Bone marrow (tissue), 2 donors: ENCODE measurements at regions not wholly inside any gene's neighbourhood (a gene's known extent, or its start where the extent isn't known, plus 50 kb on each side); places are given as distances from the start of the nearest gene placed in this dataset.

Experiments used
- DNase-seq, 2 donors: peaks; one replicate each; lab custom pipeline; 2025; lab: John Stamatoyannopoulos, UW

DNA sequence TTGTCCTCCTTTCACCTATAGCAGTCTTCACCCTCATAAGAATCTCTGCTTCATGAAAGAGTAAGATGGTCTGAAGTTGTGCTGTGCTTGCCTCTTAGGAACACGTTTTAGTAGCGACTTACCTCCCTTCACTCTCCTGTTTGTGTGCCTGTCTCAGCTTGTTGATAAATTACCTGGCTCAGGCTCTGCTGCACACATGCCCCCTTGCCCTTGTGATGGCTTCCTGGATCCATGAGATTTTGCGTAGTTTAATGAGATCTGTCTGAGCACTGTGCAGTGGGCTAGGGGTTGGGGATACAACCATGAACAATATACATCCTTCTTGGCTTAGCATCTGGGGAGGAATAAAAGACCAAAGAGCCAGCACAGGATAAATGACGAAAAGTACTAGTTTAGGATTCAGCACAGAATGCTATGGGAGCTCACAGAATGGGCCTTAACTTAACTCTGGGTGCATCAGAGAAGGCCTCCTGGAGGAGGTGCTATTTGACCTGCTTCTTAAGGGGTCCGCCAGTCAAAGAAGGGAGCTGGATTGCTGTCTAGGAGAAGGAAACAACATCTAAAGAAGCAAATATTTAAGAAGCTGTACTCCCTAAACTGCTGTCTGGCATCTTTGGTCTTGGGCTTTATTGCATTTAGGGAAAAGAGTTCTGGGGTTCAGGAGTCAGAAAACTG, 175.7 kb upstream of the PLXNA2 start:
- no peak for DNase-seq

DNA sequence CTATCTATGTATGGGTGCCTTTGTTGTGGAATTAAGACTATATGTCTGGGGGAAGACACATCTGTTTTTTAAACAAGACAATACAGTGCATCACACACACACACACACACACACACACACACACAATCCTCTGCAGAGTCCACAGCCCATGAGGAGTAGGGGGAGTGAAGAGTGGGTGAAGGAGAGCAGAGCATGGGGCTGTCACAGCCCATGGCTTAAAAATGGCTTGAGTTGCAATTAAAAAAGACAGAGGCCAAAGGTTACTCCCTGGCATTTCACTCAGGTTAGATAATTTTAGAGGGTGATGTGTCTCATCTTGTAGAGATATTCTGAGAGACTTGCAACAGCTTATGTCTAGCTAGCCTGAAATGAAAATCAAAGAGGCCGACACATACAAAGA, 176.5 kb upstream of the PLXNA2 start:
- DNase-seq: no peak

DNA sequence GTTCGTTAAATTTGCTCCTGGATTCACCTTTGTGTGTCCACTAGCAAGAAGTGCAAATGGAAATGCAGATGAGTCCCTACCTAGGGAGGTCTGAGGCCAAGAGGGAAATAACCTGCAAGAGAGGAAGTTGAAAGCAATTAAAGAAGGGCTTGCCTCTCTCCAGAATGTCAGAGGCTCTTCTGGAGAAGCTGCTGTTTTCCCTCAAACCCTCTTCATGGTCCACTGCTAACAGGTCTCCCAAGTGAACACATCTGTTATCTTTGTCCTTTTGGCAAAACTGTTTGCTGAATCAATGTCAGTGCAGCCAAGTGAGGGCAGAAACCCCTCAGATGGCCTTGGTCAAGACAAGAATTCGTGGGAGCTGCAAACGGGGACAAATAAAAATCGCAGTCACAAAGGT, 177.3 kb upstream of the PLXNA2 start:
- DNase-seq: no peak

DNA sequence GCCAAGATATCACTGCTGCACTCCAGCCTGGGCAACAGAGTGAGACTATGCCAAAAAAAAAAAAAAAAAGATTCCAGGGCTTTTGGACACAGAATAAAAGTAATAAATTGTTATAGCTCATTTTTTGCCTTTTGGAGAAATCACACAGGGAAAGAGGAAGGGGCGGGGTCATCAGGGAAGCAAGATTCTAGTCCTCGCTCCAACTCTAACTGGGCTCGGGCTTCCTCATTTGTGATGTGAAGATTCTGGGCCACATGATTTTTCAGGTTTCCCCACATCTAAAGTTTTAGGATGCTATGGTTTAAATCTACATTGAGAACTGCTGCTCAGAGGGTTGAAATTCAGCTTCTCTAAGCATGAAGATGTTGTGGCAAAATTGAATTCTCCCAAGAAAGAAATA, 179.3 kb upstream of the PLXNA2 start:
- DNase-seq: no peak

DNA sequence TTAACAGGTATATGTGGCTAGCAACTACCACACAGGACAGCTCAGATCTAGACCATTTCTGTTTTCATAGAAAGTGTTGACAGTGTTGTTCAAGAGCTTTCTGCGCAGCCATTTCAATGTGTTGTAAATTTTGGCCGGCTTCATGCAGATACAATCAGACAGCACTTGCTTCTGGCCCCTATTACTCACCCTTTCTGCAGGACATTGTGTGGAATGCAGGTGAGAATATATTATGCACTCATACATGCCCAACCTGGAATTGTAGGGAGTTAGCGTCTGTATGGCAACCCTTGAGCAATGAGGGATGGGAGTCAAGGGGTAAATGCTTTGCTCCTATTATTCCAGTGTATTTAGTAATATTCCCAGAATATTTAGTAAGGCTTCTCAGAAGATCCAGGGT, 180.9 kb upstream of the PLXNA2 start:
- DNase-seq: no peak

DNA sequence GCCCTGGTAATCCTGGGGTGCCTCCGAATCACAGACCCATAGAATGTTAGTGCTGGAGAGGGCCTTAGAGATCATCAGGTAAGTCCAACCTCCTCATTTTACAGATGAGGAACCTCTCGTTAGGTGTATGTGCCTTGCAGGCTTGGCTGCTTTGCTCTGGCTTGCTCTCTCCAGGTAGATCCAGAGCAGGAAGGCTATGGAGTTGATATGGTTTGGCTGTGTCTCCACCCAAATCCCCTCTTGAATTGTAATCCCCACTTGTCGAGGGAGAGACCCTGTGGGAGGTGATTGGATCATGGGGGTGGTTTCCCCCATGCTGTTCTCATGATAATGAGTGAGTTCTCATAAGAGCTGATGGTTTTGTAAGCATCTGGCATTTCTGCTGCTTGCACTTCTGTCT, 186.0 kb upstream of the PLXNA2 start:
- DNase-seq: no peak

DNA sequence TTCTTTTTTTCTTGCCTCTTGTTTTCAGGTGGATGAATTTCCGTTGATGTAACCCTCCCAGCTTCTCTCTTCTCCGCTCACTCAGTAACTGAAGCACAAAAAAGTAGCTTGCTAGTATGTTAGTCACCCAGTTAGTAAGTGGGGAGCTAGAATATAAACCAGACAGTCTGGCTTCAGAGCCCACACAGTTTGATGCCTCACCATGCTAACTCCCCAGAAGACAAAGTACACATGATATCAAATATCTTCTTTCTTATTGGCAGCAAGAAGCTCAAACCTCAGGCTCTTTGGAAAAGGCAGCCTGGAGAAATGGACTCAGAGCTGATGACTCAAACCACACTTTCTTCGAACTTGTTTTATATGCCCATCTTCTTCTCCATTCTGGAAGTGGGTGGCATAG, 187.5 kb upstream of the PLXNA2 start:
- DNase-seq: no peak

DNA sequence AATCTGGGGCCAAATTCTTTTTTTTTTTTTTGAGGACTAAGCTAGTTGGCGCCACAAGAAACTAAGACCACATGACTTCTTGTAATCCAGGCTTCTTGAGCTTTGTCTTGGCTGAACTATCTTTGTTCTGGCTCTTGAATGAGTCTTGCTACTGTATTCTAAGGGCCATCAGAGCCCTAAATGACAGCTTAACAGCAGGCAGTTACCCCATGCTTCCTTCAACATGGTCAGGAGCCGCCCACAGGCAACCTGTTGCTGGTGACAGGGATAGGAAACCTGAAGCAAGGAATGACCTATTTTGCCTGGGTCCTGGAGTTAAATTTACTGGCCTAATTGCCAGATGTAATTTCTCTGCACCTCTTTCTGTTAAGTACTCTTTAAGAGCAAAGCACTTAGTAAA, 188.2 kb upstream of the PLXNA2 start:
- DNase-seq: no peak

DNA sequence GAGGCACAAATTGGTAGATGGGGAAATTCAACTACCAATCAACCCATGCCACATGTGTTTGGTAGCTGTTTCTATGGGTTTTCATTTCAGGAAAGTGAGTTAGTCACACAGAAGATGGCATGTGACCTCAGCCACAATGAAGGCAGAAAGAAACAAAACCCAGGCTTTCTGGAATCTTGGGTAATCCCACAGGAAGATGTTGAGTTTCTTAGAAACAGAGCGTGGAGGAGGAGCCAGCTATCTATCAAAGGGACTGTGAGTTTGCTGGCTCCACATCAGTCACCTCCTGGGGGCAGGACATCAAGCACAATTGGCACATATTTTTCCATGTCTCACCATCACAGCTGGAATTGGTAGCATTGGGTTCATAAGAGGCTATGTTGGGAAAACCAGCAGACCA, 188.9 kb upstream of the PLXNA2 start:
- no peak for DNase-seq

DNA sequence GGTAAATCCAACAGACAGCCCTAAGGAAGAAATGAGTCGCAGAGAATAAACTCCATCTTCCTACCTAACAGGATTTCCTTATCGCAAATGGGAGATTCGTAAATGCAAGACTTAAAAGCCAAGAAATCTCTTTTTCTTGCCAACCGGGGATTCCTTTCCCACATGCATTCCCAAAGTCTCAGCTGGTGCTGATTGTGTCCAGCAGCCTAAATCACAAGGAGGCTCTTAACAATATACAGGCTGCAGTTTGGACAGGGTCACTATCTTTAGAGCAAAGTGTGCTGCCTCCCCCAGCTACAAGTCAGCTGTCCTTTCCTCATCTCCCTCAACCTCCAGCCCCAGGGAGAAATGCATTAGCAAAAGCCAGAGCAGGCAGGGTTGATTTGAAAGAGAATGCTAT, 189.8 kb upstream of the PLXNA2 start:
- no peak for DNase-seq

DNA sequence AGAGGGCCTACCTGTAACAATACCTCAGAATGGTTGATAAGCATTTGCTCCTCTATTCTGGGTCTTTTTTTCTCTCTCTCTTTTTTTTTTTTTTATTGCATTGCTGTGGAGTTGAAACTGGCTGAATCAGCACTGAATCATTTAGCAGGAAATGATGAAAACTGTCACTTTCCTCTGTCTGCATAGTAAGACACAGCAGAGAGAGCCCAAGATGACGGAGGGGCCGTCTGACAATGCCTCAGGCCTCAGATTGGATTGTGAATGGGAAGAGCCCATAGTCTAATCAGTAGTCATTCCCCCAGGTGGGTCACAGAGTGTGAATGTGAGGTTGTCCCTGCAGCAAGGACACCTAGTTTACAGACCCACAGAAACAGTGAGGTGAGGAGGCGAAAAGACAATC, 193.2 kb upstream of the PLXNA2 start:
- DNase-seq: no peak

DNA sequence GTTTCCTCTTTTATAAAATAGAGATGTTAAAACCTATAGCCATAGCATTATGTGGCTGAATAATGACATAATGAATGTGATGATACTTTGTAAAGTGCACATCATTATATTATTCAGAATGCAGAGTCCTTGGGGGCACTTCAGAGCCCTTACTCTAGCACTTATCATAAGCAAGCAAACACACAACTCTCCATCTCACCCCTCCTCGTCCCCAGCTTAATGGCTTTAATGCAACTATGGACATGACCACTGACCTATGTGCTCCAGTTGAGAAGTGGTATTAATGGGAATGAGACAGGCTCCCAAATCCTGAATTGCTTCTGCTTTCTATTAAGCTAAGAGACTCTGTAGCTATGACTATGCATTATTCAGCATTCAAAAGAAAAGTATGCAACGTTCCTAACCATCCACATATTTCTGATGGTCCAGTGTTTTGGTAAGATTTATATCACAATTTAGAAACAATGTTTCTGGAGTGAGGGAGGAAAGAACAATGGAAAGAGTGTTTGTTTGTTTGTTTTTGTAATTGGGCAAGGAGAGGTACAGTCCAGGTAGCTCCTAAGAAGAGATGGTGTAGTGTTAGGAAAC, 194.0 kb upstream of the PLXNA2 start:
- DNase-seq: no peak

DNA sequence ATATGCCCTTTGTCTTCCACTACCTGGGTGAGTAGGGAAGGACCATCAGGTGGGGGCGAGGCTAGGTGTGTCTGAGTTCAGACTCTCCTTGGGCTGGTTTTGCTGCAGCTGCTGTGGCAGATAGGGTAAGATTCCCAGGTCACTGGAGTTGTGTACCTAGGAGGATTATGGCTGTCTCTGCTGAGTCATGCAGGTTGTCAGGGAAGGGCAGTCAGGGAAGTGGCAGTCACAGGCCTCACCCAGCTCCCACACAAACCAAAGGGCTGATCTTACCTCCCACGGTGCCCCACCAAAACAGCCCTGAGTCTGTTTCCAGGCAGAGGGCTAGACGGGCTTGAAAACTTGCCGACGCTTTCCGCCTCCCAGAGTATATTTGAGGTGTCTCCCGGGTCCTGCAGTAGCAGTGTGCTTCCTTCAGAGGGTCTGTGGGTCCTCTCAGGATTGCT, 201.6 kb upstream of the PLXNA2 start:
- no peak for DNase-seq

DNA sequence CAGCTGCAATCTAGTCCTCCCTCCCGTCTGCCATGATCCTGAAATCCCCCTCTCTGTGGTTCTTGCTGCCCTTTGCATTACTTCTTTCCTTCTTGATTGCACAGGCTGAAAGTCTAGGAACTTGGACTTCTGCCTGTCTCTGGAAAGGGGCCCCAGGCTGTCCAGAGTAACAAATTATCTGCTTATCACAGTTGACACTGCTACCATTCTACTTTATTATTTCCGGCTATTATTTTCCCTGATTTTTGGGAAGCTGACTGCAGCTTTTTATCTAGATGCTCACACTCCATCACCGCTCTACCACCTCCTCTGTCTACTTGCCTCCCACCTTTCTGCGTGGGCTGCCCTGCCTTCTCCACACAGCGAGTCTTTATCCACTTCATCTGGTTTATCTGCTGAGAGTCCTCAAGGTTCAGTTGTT, 202.1 kb upstream of the PLXNA2 start:
- no peak for DNase-seq

DNA sequence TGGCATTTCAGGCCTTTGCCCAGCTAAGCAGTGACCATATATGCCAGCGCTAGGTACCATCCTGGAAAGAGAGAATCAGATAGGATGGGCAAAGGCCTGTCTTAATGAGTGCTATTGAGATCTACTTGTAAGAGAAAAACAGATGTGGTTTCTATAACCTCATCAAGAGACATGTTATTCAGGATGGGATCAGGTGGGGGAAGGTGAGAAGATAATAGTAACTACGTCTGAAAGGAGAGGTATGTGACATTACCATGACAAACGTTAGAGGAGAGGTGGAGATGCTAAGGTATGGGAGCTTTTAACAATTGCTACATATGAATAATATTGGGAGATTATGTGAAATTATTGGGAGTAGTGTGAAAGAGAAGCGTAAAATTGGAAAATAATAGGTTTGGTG, 204.2 kb upstream of the PLXNA2 start:
- no peak for DNase-seq

DNA sequence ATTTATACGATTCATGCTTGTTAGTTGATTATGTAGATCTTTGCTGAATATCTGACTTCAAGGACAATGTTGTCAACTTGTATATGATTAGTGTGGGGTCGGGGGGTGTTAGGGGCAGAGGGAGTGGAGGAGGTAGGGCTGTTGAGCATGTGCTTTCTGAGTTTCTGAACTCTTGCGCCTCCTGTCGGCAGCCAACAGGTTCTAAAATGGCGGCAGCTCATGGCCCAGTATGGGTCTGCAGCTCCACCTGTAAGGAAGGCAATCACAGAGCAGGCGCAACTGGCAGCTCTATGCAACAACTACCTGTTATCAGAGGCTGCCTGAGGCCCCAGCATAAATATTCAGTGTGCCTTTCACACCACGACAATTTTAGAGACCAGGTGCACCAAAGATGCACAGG, 205.8 kb upstream of the PLXNA2 start:
- DNase-seq: no peak

DNA sequence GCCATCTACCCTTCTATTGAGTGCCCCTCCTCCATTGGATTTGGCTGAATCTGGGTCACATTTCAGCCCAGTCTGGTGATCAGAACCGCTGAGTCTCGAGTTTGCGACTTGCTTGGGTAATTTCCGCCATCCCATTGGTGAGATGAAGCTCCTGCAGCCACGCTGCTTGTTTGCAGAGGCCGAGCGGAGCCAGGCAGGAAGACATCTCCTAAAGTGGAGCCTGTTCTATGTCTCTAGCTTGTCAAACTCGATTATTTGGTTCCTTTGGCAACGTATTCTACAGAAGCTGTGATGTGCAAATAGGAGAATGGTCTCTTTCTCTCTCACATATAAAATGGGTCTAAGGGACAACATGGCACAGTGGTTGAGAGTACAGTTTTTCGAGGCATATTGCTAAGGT, 206.8 kb upstream of the PLXNA2 start:
- no peak for DNase-seq

DNA sequence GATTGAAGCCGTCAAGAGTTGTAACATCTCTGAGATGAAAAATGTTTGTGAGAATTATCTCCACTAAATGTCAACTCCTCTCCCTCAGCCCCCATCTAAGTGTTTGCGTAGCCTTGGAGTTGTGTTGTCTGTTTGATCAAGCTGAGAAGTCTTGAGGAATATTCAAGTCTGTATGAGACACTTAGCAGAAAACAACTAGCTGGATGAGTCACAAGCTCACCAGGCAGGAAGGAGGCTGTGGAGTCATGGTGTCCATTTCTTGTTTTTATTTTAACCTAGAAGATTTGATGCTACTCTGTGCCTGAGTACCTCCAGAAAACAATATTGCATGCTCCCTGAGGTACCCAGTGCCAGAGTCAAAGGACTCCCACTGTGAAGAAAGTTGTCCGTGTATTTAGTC, 211.6 kb upstream of the PLXNA2 start:
- DNase-seq: no peak

DNA sequence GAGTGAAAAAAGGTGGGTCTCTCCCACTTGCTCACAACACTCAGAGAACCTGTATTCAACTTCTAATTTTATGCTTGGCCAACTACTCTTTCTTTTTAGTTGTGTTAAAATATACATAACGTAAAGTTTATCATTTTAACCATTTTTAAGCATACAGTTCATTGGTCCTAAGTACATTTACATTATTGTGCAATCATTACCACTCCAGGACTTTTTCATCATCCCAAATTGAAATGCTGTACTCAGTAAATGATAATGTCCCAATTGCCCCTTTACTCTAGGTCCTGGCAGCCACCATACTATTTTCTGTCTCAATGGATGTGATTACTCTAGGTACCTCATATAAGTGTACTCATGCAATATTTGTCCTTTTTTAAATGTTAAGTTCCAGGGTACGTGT, 212.3 kb upstream of the PLXNA2 start:
- no peak for DNase-seq

DNA sequence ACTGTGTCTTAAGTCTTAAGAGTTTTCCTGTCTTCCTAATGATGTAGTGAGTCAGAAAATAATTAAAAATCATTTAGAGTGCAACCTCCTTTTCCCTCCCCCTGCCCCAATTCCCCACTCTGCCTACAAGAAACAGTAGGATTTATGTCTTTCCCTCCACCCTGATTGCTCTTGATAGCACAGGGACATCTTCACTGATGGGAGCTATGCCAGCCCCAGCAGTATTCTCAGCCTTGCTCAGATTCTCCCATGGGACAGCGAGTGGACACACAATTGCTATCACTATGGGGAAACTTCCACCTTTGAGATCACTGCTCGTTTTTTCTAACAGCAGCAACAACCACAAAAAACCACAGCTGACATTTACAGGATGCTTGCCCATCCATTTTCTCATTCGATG, 216.6 kb upstream of the PLXNA2 start:
- DNase-seq: no peak

DNA sequence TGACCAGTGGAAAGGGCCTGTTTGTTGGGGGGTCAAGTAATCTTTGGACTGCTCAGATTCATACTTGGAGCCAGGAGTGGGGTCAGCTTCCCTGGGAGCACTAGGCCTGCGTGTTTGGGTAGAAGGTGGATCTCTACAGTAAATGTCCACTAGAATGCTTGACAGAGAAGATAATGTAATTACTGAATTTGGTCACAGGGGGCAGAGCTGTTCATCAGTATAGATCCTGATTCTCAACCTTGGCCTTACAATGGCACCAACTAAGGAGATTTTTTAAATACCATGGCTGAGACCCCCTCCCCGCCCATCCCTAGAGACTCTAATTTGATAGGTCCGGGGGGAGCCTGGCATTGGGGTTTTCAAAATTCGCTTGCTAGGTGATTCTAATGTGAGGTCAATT, 217.5 kb upstream of the PLXNA2 start:
- DNase-seq: no peak

DNA sequence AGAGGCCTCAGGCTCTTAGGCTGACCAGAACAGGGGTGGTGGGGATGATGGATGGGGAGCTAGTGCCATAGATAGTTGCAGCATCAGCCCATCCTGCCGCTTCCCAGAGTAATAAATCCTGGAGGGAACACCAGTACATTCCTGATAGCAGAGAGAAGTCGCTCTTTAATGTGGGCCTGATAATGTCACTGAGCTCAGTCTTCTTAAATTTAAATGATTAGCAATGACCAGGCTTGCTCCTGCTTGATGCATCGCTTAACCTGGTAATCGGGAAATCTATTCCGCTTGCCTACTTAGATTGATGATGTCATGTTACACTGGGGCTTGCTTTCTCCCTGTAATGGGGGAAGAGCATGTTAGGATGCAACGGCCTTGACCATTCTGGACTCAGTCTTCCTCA, 218.6 kb upstream of the PLXNA2 start:
- DNase-seq: no peak

DNA sequence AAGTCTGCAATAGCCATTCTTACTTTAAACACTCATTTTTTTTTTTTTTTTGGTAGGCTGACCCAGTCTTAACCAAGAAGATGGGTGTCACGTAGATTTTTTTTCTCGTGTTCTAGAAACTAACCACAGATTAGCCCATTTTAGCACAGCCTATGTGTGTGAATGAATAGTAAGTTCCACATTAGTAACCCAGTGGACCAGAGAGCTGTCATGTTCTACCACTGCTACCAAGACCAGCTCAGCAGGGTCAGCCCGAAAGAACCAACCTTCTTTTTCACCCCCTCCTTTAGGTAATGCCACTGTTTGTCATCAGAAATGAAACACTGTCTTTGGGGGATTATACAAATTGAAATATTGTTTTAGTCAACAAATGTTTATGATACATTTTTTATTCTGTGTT, 221.1 kb upstream of the PLXNA2 start:
- DNase-seq: no peak
